GM19240 (cell line): ENCODE measurements at regions not wholly inside any gene's neighbourhood (a gene's known extent, or its start where the extent isn't known, plus 50 kb on each side); places are given as distances from the start of the nearest gene placed in this dataset.

ENCODE experiments used
- DNase-seq: peaks from one replicate; pipeline ENCODE4 v3.0.0; 2011; ENCODE audit warnings: low spot score; ENCODE audit not compliant: insufficient read length

- no peak for DNase-seq
Measured at GRCh38 chr2:123163398-123163797, 861.7 kb upstream of the CNTNAP5 start.

- DNase-seq, result no peak
Measured at GRCh38 chr2:123164216-123164615, 860.9 kb upstream of the CNTNAP5 start.

- DNase-seq, result no peak
Measured at GRCh38 chr2:123165616-123166015, 859.5 kb upstream of the CNTNAP5 start.

- DNase-seq, result no peak
Measured at GRCh38 chr2:123179526-123179925, 845.6 kb upstream of the CNTNAP5 start.

- DNase-seq, result no peak
Measured at GRCh38 chr2:123195957-123196356, 829.1 kb upstream of the CNTNAP5 start.

- DNase-seq, result no peak
Measured at GRCh38 chr2:123200035-123200434, 825.1 kb upstream of the CNTNAP5 start.

- DNase-seq, result no peak
Measured at GRCh38 chr2:123207245-123207644, 817.8 kb upstream of the CNTNAP5 start.

- DNase-seq, result no peak
Measured at GRCh38 chr2:123209202-123209601, 815.9 kb upstream of the CNTNAP5 start.

- no peak for DNase-seq
Measured at GRCh38 chr2:123211181-123211580, 813.9 kb upstream of the CNTNAP5 start.

GRCh38 chr2:123245156-123245555 lies 779.9 kb upstream of the CNTNAP5 start:
- no peak for DNase-seq

- DNase-seq, result no peak
Measured at GRCh38 chr2:123258877-123259539, 766.1 kb upstream of the CNTNAP5 start.

GRCh38 chr2:123262856-123263255 lies 762.2 kb upstream of the CNTNAP5 start:
- DNase-seq, result no peak

- no peak for DNase-seq
Measured at GRCh38 chr2:123283431-123283830, 741.7 kb upstream of the CNTNAP5 start.

- no peak for DNase-seq
Measured at GRCh38 chr2:123303731-123304130, 721.4 kb upstream of the CNTNAP5 start.
